ENCODE measurements at regions not wholly inside any gene's neighbourhood (a gene's known extent, or its start where the extent isn't known, plus 50 kb on each side); places are given as distances from the start of the nearest gene placed in this dataset.

DNA sequence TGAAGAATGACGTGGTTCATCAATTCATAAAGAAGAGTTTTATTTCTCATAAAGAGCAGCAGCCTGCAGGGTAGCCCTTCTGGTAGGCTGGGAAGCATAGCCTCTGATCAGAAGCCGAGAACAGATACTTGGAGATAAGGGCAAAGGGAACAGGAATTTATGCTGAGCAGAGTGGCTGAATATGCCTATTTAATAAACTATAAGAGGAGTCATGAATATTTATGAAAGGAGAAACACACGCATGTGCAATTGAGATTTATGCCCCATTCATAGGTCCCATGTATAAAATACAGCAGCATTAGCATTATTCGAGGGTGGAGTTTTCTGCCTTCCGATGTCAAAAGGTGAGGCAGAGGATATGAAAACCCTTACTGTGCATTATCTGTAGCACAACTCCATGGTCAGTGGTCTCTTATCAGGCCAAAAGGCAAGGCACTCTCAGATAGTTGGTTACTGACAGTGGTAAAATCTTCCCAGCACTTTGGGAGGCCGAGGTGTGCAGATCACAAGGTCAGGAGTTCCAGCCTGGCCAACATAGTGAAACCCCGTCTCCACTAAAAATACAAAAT, 569.1 kb downstream of the ACTL7B start:
- no peak for DNase-seq (ENCODE audit: low spot score)
- Histone ChIP-seq H3K27ac (ENCODE audit: low read depth in 1 of 2, low read length in 2 of 2) (no peak overlapping the region), H3K4me1 (ENCODE audit: control insufficient read depth in 4 of 4, insufficient read depth in 4 of 4, low read length in 3 of 4) (no peaks in the 10 kb centered on the region), H3K9me3 (ENCODE audit: control insufficient read depth in 4 of 4, low read length in 3 of 4) (no peaks in the 10 kb centered on the region), H3K27me3 (ENCODE audit: control insufficient read depth in 4 of 4, insufficient read depth in 4 of 4, low read length in 3 of 4) (no peaks in the 10 kb centered on the region), H3K9ac (ENCODE audit: low read depth in 1 of 2, low read length in 2 of 2) (no peak overlapping the region), H3K4me3 (ENCODE audit: low read depth in 1 of 3, low read length in 3 of 3) (no peak overlapping the region), H3K36me3 (ENCODE audit: control insufficient read depth in 4 of 4, insufficient read depth in 3 of 4, low read depth in 1 of 4, low read length in 3 of 4) (no peaks in the 10 kb centered on the region)
- 89% methylated on average over 7 of the region's 7 CpGs for WGBS
- TF ChIP-seq HNF4A (conservative IDR thresholded peaks at IDR 0.05): no peak
- no peak for TF ChIP-seq YY1 (IDR thresholded peaks at IDR 0.05)
- TF ChIP-seq TAF1 (conservative IDR thresholded peaks at IDR 0.05): no peak
- no peak for TF ChIP-seq NR2F2 (IDR thresholded peaks at IDR 0.05)
- no peak for TF ChIP-seq FOXA1 (IDR thresholded peaks at IDR 0.05)
- no peak for TF ChIP-seq GABPA (IDR thresholded peaks at IDR 0.05 in 1 of 2, conservative IDR thresholded peaks at IDR 0.05 in 1 of 2)
- TF ChIP-seq, protein P1, sequence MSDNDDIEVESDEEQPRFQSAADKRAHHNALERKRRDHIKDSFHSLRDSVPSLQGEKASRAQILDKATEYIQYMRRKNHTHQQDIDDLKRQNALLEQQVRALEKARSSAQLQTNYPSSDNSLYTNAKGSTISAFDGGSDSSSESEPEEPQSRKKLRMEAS (IDR thresholded peaks at IDR 0.05): no peak
- TF ChIP-seq SP1 (IDR thresholded peaks at IDR 0.05): no peak
- no peak for TF ChIP-seq RAD21 (IDR thresholded peaks at IDR 0.05)
- TF ChIP-seq, protein P2, sequence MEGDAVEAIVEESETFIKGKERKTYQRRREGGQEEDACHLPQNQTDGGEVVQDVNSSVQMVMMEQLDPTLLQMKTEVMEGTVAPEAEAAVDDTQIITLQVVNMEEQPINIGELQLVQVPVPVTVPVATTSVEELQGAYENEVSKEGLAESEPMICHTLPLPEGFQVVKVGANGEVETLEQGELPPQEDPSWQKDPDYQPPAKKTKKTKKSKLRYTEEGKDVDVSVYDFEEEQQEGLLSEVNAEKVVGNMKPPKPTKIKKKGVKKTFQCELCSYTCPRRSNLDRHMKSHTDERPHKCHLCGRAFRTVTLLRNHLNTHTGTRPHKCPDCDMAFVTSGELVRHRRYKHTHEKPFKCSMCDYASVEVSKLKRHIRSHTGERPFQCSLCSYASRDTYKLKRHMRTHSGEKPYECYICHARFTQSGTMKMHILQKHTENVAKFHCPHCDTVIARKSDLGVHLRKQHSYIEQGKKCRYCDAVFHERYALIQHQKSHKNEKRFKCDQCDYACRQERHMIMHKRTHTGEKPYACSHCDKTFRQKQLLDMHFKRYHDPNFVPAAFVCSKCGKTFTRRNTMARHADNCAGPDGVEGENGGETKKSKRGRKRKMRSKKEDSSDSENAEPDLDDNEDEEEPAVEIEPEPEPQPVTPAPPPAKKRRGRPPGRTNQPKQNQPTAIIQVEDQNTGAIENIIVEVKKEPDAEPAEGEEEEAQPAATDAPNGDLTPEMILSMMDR (IDR thresholded peaks at IDR 0.05; ENCODE audit: low read depth, low read length, missing input control): no peak
- TF ChIP-seq JUND (IDR thresholded peaks at IDR 0.05): no peak
- TF ChIP-seq, protein P3, sequence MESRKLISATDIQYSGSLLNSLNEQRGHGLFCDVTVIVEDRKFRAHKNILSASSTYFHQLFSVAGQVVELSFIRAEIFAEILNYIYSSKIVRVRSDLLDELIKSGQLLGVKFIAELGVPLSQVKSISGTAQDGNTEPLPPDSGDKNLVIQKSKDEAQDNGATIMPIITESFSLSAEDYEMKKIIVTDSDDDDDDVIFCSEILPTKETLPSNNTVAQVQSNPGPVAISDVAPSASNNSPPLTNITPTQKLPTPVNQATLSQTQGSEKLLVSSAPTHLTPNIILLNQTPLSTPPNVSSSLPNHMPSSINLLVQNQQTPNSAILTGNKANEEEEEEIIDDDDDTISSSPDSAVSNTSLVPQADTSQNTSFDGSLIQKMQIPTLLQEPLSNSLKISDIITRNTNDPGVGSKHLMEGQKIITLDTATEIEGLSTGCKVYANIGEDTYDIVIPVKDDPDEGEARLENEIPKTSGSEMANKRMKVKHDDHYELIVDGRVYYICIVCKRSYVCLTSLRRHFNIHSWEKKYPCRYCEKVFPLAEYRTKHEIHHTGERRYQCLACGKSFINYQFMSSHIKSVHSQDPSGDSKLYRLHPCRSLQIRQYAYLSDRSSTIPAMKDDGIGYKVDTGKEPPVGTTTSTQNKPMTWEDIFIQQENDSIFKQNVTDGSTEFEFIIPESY (IDR thresholded peaks at IDR 0.05): no peak

DNA sequence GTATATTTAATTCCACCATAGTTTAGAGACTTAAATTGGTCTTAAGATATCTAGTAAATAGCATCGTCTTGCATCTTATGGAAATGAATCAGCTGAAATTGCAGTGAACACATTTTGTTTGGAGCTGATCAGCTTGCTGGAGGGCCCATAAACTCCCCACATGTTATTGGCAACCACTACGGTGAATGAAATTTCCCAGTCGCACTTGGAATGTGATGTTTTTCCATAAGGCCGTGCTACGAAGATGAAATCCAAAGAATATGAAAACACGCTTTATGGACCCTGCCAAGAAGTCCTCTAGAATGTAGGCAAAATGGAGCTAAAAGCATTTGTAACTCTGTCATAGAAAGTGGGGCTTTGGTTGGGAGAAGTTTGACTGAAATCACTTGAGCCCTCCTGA, 572.1 kb downstream of the ACTL7B start:
- H3K9ac ChIP-seq (ENCODE audit: low read depth in 1 of 2, low read length in 2 of 2): no peak overlapping the region
- H3K9me3 ChIP-seq (ENCODE audit: control insufficient read depth in 4 of 4, low read length in 3 of 4): no peaks in the 10 kb centered on the region
- H3K4me3 ChIP-seq (ENCODE audit: low read depth in 1 of 3, low read length in 3 of 3): no peak overlapping the region
- H3K27ac ChIP-seq (ENCODE audit: low read depth in 1 of 2, low read length in 2 of 2): no peak overlapping the region
- no peak for DNase-seq (ENCODE audit: low spot score)
- no peaks in the 10 kb centered on the region for H3K27me3 ChIP-seq (ENCODE audit: control insufficient read depth in 4 of 4, insufficient read depth in 4 of 4, low read length in 3 of 4)
- H3K4me1 ChIP-seq (ENCODE audit: control insufficient read depth in 4 of 4, insufficient read depth in 4 of 4, low read length in 3 of 4): no peaks in the 10 kb centered on the region
- WGBS: 86% methylated on average over 6 of the region's 6 CpGs
- TF ChIP-seq EGR1 (IDR thresholded peaks at IDR 0.05; ENCODE audit: low read depth in 2 of 2): no peak
- TF ChIP-seq RAD21 (IDR thresholded peaks at IDR 0.05): no peak
- no peak for TF ChIP-seq YY1 (IDR thresholded peaks at IDR 0.05)
- TF ChIP-seq NR2F2 (IDR thresholded peaks at IDR 0.05): no peak
- no peak for TF ChIP-seq FOXA1 (IDR thresholded peaks at IDR 0.05)
- TF ChIP-seq, protein P4, sequence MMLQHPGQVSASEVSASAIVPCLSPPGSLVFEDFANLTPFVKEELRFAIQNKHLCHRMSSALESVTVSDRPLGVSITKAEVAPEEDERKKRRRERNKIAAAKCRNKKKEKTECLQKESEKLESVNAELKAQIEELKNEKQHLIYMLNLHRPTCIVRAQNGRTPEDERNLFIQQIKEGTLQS (IDR thresholded peaks at IDR 0.05): no peak
- TF ChIP-seq JUND (IDR thresholded peaks at IDR 0.05): no peak
- TF ChIP-seq, protein P3 (IDR thresholded peaks at IDR 0.05): no peak
- no peak for TF ChIP-seq RXRA (IDR thresholded peaks at IDR 0.05)
- TF ChIP-seq HNF4A (conservative IDR thresholded peaks at IDR 0.05): no peak
- TF ChIP-seq TAF1 (conservative IDR thresholded peaks at IDR 0.05): no peak
- TF ChIP-seq GABPA (IDR thresholded peaks at IDR 0.05 in 1 of 2, conservative IDR thresholded peaks at IDR 0.05 in 1 of 2): no peak
- TF ChIP-seq, protein P5, sequence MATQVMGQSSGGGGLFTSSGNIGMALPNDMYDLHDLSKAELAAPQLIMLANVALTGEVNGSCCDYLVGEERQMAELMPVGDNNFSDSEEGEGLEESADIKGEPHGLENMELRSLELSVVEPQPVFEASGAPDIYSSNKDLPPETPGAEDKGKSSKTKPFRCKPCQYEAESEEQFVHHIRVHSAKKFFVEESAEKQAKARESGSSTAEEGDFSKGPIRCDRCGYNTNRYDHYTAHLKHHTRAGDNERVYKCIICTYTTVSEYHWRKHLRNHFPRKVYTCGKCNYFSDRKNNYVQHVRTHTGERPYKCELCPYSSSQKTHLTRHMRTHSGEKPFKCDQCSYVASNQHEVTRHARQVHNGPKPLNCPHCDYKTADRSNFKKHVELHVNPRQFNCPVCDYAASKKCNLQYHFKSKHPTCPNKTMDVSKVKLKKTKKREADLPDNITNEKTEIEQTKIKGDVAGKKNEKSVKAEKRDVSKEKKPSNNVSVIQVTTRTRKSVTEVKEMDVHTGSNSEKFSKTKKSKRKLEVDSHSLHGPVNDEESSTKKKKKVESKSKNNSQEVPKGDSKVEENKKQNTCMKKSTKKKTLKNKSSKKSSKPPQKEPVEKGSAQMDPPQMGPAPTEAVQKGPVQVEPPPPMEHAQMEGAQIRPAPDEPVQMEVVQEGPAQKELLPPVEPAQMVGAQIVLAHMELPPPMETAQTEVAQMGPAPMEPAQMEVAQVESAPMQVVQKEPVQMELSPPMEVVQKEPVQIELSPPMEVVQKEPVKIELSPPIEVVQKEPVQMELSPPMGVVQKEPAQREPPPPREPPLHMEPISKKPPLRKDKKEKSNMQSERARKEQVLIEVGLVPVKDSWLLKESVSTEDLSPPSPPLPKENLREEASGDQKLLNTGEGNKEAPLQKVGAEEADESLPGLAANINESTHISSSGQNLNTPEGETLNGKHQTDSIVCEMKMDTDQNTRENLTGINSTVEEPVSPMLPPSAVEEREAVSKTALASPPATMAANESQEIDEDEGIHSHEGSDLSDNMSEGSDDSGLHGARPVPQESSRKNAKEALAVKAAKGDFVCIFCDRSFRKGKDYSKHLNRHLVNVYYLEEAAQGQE (IDR thresholded peaks at IDR 0.05): no peak
- TF ChIP-seq, protein P1 (IDR thresholded peaks at IDR 0.05): no peak
- TF ChIP-seq FOXA2 (IDR thresholded peaks at IDR 0.05): no peak
- TF ChIP-seq SP1 (IDR thresholded peaks at IDR 0.05): no peak
- no peak for TF ChIP-seq HNF4G (IDR thresholded peaks at IDR 0.05)
- H3K36me3 ChIP-seq (ENCODE audit: control insufficient read depth in 4 of 4, insufficient read depth in 3 of 4, low read depth in 1 of 4, low read length in 3 of 4): no peaks in the 10 kb centered on the region
